ENCODE measurements at regions not wholly inside any gene's neighbourhood (a gene's known extent, or its start where the extent isn't known, plus 50 kb on each side); places are given as distances from the start of the nearest gene placed in this dataset.

DNA sequence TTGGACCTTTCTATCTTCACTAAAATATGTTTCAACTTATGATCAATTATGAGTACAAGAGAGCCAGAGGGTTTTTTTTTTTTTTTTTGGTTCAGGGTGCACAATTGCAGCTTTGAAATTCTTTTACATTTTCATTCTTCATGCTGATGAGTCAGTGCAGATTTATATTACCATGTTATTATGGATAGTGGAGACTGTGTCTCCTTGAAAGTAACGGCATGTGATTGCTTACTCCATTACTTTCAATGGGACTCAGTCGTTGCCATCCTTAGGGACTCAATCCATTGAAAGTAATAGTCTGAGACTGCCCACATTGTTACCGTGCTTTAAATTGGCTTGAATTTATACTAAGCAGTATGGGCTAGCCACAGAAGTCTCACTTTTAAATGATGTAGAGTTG, 286.5 kb upstream of the FANCL start:
- no peak for TF ChIP-seq EZH2 (optimal IDR thresholded peaks at IDR 0.05; ENCODE audit: low read depth, low read length)
- Histone ChIP-seq H3K4me3 (ENCODE audit: low read length) (no peak overlapping the region), H2AFZ (ENCODE audit: low read length) (no peak overlapping the region), H3K27ac (ENCODE audit: low read length) (no peak overlapping the region), H3K27me3 (replicated peaks; ENCODE audit: insufficient read depth, low read length) (no peaks in the 10 kb centered on the region), H4K20me1 (ENCODE audit: insufficient read depth, low read length) (no peaks in the 10 kb centered on the region), H3K79me2 (ENCODE audit: low read length) (no peaks in the 10 kb centered on the region), H3K9me2 (replicated peaks; ENCODE audit: insufficient read depth, low read length) (no peaks in the 10 kb centered on the region), H3F3A (ENCODE audit: insufficient read depth, low read length) (no peaks in the 10 kb centered on the region), H3K4me2 (ENCODE audit: low read depth, low read length) (no peak overlapping the region), H3K4me1 (ENCODE audit: low read length) (no peaks in the 10 kb centered on the region), H3K9ac (ENCODE audit: low read length) (no peak overlapping the region), H3K36me3 (replicated peaks; ENCODE audit: insufficient read depth, low read length) (no peaks in the 10 kb centered on the region), H3K9me3 (replicated peaks; ENCODE audit: insufficient read depth, low read length) (no peaks in the 10 kb centered on the region)
- no peak for DNase-seq

DNA sequence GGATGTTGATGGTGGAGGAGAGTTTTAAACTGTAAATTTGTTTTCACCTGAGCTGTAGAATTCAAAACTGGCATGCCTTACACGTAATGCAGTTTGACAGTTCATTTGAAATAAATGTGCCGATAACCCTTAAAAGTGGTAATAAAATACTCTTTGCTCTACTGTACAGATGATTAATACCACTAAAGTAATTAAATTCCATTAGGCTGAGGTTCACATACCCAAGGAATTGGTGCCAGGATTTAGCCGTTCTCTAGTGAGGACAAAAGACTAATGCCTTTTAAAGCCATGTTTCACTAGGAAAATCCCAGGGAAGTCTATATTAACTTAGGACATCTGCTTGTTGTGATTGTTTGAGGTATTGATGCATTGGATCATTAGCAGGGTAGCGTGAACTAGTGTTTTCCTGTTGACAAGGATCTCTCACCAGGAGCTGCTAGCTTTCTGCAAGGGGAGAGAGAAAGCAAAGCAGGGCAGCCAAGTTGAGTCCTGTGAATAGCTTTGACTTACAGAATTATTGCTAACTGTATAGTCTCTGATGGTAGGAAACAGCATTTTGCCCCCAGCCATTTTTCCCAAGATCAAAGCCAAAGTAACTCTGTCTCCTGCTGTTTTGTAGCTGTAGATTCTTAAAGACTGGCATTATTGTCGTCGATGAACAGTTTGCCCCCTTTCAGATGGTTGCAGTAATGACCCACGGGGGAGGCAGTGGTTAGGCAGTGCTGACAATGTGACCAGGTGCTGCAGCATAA, 280.9 kb upstream of the FANCL start:
- Histone ChIP-seq H3K4me1 (ENCODE audit: low read length) (no peaks in the 10 kb centered on the region), H3K79me2 (ENCODE audit: low read length) (no peaks in the 10 kb centered on the region), H3K9me3 (replicated peaks; ENCODE audit: insufficient read depth, low read length) (no peaks in the 10 kb centered on the region), H4K20me1 (ENCODE audit: insufficient read depth, low read length) (no peaks in the 10 kb centered on the region), H3K9ac (ENCODE audit: low read length) (no peak overlapping the region), H3K9me2 (replicated peaks; ENCODE audit: insufficient read depth, low read length) (no peaks in the 10 kb centered on the region), H3K4me3 (ENCODE audit: low read length) (no peak overlapping the region), H3F3A (ENCODE audit: insufficient read depth, low read length) (no peaks in the 10 kb centered on the region), H3K4me2 (ENCODE audit: low read depth, low read length) (no peak overlapping the region), H3K27me3 (replicated peaks; ENCODE audit: insufficient read depth, low read length) (no peaks in the 10 kb centered on the region), H2AFZ (ENCODE audit: low read length) (no peak overlapping the region), H3K27ac (ENCODE audit: low read length) (no peak overlapping the region), H3K36me3 (replicated peaks; ENCODE audit: insufficient read depth, low read length) (no peaks in the 10 kb centered on the region)
- TF ChIP-seq EZH2phosphoT487 (IDR thresholded peaks at IDR 0.05; ENCODE audit: low read length) (no peak), EZH2 (optimal IDR thresholded peaks at IDR 0.05; ENCODE audit: low read depth, low read length) (no peak)
- TF ChIP-seq, protein P1, sequence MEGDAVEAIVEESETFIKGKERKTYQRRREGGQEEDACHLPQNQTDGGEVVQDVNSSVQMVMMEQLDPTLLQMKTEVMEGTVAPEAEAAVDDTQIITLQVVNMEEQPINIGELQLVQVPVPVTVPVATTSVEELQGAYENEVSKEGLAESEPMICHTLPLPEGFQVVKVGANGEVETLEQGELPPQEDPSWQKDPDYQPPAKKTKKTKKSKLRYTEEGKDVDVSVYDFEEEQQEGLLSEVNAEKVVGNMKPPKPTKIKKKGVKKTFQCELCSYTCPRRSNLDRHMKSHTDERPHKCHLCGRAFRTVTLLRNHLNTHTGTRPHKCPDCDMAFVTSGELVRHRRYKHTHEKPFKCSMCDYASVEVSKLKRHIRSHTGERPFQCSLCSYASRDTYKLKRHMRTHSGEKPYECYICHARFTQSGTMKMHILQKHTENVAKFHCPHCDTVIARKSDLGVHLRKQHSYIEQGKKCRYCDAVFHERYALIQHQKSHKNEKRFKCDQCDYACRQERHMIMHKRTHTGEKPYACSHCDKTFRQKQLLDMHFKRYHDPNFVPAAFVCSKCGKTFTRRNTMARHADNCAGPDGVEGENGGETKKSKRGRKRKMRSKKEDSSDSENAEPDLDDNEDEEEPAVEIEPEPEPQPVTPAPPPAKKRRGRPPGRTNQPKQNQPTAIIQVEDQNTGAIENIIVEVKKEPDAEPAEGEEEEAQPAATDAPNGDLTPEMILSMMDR (IDR thresholded peaks at IDR 0.05; ENCODE audit: low read length), result no peak
- DNase-seq, result no peak

DNA sequence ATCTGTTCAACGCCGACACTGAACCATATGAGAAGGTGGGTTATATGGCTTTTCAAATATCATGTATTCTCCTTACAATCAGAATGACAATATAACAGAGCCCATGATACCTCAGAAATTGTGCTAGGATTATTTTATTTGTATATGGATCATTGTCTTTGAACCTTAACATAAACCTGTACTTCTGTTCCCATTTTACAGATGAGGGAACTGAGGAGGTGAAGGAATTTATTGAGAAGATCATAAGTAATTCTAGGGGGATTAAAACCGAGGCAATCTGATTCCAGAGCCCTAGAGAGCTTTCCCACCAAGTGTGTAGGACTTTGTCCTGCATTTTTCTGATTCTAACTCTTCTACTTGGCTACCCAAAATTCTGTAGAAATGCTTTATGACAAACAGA, 279.8 kb upstream of the FANCL start:
- Histone ChIP-seq H3K4me2 (ENCODE audit: low read depth, low read length) (no peak overlapping the region), H3K36me3 (replicated peaks; ENCODE audit: insufficient read depth, low read length) (no peaks in the 10 kb centered on the region), H3F3A (ENCODE audit: insufficient read depth, low read length) (no peaks in the 10 kb centered on the region), H3K27ac (ENCODE audit: low read length) (no peak overlapping the region), H4K20me1 (ENCODE audit: insufficient read depth, low read length) (no peaks in the 10 kb centered on the region), H3K9me3 (replicated peaks; ENCODE audit: insufficient read depth, low read length) (no peaks in the 10 kb centered on the region), H3K27me3 (replicated peaks; ENCODE audit: insufficient read depth, low read length) (no peaks in the 10 kb centered on the region), H3K9me2 (replicated peaks; ENCODE audit: insufficient read depth, low read length) (no peaks in the 10 kb centered on the region), H3K4me3 (ENCODE audit: low read length) (no peak overlapping the region), H3K79me2 (ENCODE audit: low read length) (no peaks in the 10 kb centered on the region), H3K4me1 (ENCODE audit: low read length) (no peaks in the 10 kb centered on the region), H2AFZ (ENCODE audit: low read length) (no peak overlapping the region), H3K9ac (ENCODE audit: low read length) (no peak overlapping the region)
- TF ChIP-seq EZH2phosphoT487 (IDR thresholded peaks at IDR 0.05; ENCODE audit: low read length) (no peak), EZH2 (optimal IDR thresholded peaks at IDR 0.05; ENCODE audit: low read depth, low read length) (no peak)
- TF ChIP-seq, protein P1 (IDR thresholded peaks at IDR 0.05; ENCODE audit: low read length), result no peak
- DNase-seq, result no peak

- no peaks in the 10 kb centered on the region for H3F3A ChIP-seq (ENCODE audit: insufficient read depth, low read length)
- DNase-seq, result no peak
- no peaks in the 10 kb centered on the region for H3K79me2 ChIP-seq (ENCODE audit: low read length)
- no peak overlapping the region for H3K4me3 ChIP-seq (ENCODE audit: low read length)
- no peaks in the 10 kb centered on the region for H3K9me2 ChIP-seq (replicated peaks; ENCODE audit: insufficient read depth, low read length)
- no peaks in the 10 kb centered on the region for H4K20me1 ChIP-seq (ENCODE audit: insufficient read depth, low read length)
- H3K27ac ChIP-seq (ENCODE audit: low read length), result no peak overlapping the region
- H3K9me3 ChIP-seq (replicated peaks; ENCODE audit: insufficient read depth, low read length), result no peaks in the 10 kb centered on the region
- H3K9ac ChIP-seq (ENCODE audit: low read length), result no peak overlapping the region
- H2AFZ ChIP-seq (ENCODE audit: low read length), result no peak overlapping the region
- H3K36me3 ChIP-seq (replicated peaks; ENCODE audit: insufficient read depth, low read length), result no peaks in the 10 kb centered on the region
- TF ChIP-seq EZH2phosphoT487 (IDR thresholded peaks at IDR 0.05; ENCODE audit: low read length), result no peak
- no peak for TF ChIP-seq EZH2 (optimal IDR thresholded peaks at IDR 0.05; ENCODE audit: low read depth, low read length)
- TF ChIP-seq, protein P1 (IDR thresholded peaks at IDR 0.05; ENCODE audit: low read length), result no peak
- H3K4me1 ChIP-seq (ENCODE audit: low read length), result peaks cover 9% of the 10 kb centered on the region; the same call in 1 of the 2 replicates
- no peak overlapping the region for H3K4me2 ChIP-seq (ENCODE audit: low read depth, low read length)
- no peaks in the 10 kb centered on the region for H3K27me3 ChIP-seq (replicated peaks; ENCODE audit: insufficient read depth, low read length)
These were observed 276.8 kb upstream of the FANCL start for GRCh38 chr2:58517881-58518280.

All from MM.1S (cell line).